ENCODE measurements at regions not wholly inside any gene's neighbourhood (a gene's known extent, or its start where the extent isn't known, plus 50 kb on each side); places are given as distances from the start of the nearest gene placed in this dataset.

DNA sequence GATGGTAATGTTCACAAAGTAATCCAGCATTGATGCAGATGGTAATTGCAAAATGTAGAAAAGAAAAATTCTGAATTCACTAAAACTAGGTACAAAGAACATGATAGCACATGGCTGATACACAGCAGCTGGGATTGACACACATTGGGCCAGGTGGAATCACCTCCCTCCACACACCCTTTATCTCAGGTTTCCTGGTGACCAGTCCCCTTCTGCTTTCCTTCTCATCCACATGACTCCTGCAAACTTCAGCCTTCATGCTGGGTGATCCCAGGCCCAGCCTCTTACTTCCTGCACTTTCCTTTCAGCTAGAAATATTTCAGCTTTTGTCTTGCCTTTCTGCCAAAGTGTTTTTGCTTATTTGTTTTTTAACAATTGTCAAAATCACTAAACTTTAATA lies 246.9 kb downstream of the LNPK start:
- TF ChIP-seq, protein P1, sequence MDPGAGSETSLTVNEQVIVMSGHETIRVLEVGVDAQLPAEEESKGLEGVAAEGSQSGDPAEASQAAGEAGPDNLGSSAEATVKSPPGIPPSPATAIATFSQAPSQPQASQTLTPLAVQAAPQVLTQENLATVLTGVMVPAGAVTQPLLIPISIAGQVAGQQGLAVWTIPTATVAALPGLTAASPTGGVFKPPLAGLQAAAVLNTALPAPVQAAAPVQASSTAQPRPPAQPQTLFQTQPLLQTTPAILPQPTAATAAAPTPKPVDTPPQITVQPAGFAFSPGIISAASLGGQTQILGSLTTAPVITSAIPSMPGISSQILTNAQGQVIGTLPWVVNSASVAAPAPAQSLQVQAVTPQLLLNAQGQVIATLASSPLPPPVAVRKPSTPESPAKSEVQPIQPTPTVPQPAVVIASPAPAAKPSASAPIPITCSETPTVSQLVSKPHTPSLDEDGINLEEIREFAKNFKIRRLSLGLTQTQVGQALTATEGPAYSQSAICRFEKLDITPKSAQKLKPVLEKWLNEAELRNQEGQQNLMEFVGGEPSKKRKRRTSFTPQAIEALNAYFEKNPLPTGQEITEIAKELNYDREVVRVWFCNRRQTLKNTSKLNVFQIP (CRISPR knock-in tag; IDR thresholded peaks at IDR 0.05; ENCODE audit: borderline replicate concordance, low read depth): no peak
- TF ChIP-seq CSDC2 (CRISPR knock-in tag; IDR thresholded peaks at IDR 0.05) (no peak), ZNF8 (CRISPR knock-in tag; IDR thresholded peaks at IDR 0.05) (no peak), GLIS3 (CRISPR knock-in tag; IDR thresholded peaks at IDR 0.05) (no peak), SNAI2 (CRISPR knock-in tag; IDR thresholded peaks at IDR 0.05) (no peak), ISL1 (CRISPR knock-in tag; IDR thresholded peaks at IDR 0.05) (no peak), ARNTL (CRISPR knock-in tag; IDR thresholded peaks at IDR 0.05; ENCODE audit: borderline replicate concordance, low read depth) (no peak), ZFP3 (CRISPR knock-in tag; IDR thresholded peaks at IDR 0.05) (no peak), PPARA (CRISPR knock-in tag; IDR thresholded peaks at IDR 0.05; ENCODE audit: borderline replicate concordance) (no peak), TCF4 (CRISPR knock-in tag; IDR thresholded peaks at IDR 0.05; ENCODE audit: borderline replicate concordance) (no peak), ZFP30 (CRISPR knock-in tag; IDR thresholded peaks at IDR 0.05) (no peak), ZNF565 (CRISPR knock-in tag; conservative IDR thresholded peaks at IDR 0.05; ENCODE audit: low read depth) (no peak), ZNF70 (CRISPR knock-in tag; IDR thresholded peaks at IDR 0.05) (no peak), OSR1 (CRISPR knock-in tag; IDR thresholded peaks at IDR 0.05) (no peak), TOX (CRISPR knock-in tag; IDR thresholded peaks at IDR 0.05; ENCODE audit: borderline replicate concordance) (no peak), ESRRG (CRISPR knock-in tag; IDR thresholded peaks at IDR 0.05) (no peak)
- TF ChIP-seq, protein P2, sequence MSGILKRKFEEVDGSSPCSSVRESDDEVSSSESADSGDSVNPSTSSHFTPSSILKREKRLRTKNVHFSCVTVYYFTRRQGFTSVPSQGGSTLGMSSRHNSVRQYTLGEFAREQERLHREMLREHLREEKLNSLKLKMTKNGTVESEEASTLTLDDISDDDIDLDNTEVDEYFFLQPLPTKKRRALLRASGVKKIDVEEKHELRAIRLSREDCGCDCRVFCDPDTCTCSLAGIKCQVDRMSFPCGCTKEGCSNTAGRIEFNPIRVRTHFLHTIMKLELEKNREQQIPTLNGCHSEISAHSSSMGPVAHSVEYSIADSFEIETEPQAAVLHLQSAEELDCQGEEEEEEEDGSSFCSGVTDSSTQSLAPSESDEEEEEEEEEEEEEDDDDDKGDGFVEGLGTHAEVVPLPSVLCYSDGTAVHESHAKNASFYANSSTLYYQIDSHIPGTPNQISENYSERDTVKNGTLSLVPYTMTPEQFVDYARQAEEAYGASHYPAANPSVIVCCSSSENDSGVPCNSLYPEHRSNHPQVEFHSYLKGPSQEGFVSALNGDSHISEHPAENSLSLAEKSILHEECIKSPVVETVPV (CRISPR knock-in tag; IDR thresholded peaks at IDR 0.05): no peak
- TF ChIP-seq, protein P3, sequence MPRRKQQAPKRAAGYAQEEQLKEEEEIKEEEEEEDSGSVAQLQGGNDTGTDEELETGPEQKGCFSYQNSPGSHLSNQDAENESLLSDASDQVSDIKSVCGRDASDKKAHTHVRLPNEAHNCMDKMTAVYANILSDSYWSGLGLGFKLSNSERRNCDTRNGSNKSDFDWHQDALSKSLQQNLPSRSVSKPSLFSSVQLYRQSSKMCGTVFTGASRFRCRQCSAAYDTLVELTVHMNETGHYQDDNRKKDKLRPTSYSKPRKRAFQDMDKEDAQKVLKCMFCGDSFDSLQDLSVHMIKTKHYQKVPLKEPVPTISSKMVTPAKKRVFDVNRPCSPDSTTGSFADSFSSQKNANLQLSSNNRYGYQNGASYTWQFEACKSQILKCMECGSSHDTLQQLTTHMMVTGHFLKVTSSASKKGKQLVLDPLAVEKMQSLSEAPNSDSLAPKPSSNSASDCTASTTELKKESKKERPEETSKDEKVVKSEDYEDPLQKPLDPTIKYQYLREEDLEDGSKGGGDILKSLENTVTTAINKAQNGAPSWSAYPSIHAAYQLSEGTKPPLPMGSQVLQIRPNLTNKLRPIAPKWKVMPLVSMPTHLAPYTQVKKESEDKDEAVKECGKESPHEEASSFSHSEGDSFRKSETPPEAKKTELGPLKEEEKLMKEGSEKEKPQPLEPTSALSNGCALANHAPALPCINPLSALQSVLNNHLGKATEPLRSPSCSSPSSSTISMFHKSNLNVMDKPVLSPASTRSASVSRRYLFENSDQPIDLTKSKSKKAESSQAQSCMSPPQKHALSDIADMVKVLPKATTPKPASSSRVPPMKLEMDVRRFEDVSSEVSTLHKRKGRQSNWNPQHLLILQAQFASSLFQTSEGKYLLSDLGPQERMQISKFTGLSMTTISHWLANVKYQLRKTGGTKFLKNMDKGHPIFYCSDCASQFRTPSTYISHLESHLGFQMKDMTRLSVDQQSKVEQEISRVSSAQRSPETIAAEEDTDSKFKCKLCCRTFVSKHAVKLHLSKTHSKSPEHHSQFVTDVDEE (CRISPR knock-in tag; IDR thresholded peaks at IDR 0.05): no peak
- TF ChIP-seq, protein P4, sequence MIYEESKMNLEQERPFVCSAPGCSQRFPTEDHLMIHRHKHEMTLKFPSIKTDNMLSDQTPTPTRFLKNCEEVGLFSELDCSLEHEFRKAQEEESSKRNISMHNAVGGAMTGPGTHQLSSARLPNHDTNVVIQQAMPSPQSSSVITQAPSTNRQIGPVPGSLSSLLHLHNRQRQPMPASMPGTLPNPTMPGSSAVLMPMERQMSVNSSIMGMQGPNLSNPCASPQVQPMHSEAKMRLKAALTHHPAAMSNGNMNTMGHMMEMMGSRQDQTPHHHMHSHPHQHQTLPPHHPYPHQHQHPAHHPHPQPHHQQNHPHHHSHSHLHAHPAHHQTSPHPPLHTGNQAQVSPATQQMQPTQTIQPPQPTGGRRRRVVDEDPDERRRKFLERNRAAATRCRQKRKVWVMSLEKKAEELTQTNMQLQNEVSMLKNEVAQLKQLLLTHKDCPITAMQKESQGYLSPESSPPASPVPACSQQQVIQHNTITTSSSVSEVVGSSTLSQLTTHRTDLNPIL (CRISPR knock-in tag; IDR thresholded peaks at IDR 0.05; ENCODE audit: low read depth): no peak
- TF ChIP-seq, protein P5, sequence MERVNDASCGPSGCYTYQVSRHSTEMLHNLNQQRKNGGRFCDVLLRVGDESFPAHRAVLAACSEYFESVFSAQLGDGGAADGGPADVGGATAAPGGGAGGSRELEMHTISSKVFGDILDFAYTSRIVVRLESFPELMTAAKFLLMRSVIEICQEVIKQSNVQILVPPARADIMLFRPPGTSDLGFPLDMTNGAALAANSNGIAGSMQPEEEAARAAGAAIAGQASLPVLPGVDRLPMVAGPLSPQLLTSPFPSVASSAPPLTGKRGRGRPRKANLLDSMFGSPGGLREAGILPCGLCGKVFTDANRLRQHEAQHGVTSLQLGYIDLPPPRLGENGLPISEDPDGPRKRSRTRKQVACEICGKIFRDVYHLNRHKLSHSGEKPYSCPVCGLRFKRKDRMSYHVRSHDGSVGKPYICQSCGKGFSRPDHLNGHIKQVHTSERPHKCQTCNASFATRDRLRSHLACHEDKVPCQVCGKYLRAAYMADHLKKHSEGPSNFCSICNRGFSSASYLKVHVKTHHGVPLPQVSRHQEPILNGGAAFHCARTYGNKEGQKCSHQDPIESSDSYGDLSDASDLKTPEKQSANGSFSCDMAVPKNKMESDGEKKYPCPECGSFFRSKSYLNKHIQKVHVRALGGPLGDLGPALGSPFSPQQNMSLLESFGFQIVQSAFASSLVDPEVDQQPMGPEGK (CRISPR knock-in tag; IDR thresholded peaks at IDR 0.05; ENCODE audit: borderline replicate concordance): no peak
- no peak for ATAC-seq

DNA sequence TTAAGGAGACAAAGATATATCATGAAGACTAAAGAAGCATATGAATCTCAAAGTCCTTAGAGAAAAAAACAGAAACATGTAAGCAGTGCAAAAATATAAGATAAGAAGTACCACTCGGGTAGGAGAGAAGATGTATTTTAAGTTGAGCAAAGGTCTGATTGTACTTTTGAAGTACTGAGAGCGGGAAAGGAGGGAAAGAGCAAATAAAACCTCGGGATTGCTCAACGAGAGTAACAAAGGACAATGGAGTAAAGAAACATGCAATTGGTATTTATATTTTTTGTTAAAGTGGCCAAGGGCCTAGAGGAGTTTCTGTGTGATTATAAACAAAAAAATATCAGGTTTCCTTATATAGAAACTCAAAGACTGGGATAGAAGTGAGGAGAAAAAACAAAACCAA lies 251.9 kb downstream of the LNPK start:
- TF ChIP-seq, protein P3 (CRISPR knock-in tag; IDR thresholded peaks at IDR 0.05): no peak
- TF ChIP-seq BACH2 (CRISPR knock-in tag; IDR thresholded peaks at IDR 0.05; ENCODE audit: borderline replicate concordance) (no peak), ZFP3 (CRISPR knock-in tag; IDR thresholded peaks at IDR 0.05) (no peak), ZC3H10 (CRISPR knock-in tag; IDR thresholded peaks at IDR 0.05) (no peak), CSDC2 (CRISPR knock-in tag; IDR thresholded peaks at IDR 0.05) (no peak), ZNF70 (CRISPR knock-in tag; IDR thresholded peaks at IDR 0.05) (no peak), ZNF8 (CRISPR knock-in tag; IDR thresholded peaks at IDR 0.05) (no peak), OSR1 (CRISPR knock-in tag; IDR thresholded peaks at IDR 0.05) (no peak), SNAI2 (CRISPR knock-in tag; IDR thresholded peaks at IDR 0.05) (no peak)
- TF ChIP-seq, protein P2 (CRISPR knock-in tag; IDR thresholded peaks at IDR 0.05): no peak
- no peak for ATAC-seq
